ENCODE measurements at regions not wholly inside any gene's neighbourhood (a gene's known extent, or its start where the extent isn't known, plus 50 kb on each side); places are given as distances from the start of the nearest gene placed in this dataset.

GRCh38 chr3:196144383-196145105 lies 62.7 kb upstream of the TFRC start (continued):
- TF ChIP-seq L3MBTL2 (IDR thresholded peaks at IDR 0.05): 0 out of 2 replicates have a peak, but pooled peaks have one; percentile 9
- no peak for TF ChIP-seq FOXA3 (CRISPR knock-in tag; conservative IDR thresholded peaks at IDR 0.05 in 1 of 2, IDR thresholded peaks at IDR 0.05 in 1 of 2)
- TF ChIP-seq U2AF1 (optimal IDR thresholded peaks at IDR 0.05; ENCODE audit: low read depth, low read length): no peak
- no peak for TF ChIP-seq HNRNPUL1 (IDR thresholded peaks at IDR 0.05; ENCODE audit: low read length)
- TF ChIP-seq TCF7 (IDR thresholded peaks at IDR 0.05; ENCODE audit: borderline replicate concordance): no peak
- TF ChIP-seq ZFX (CRISPR knock-in tag; IDR thresholded peaks at IDR 0.05): 0 out of 2 replicates have a peak, but pooled peaks have one; percentile 6
- TF ChIP-seq JUND (IDR thresholded peaks at IDR 0.05; ENCODE audit: borderline replicate concordance, low read depth, low read length): no peak
- no peak for TF ChIP-seq JUND (tag; IDR thresholded peaks at IDR 0.05; ENCODE audit: borderline replicate concordance, low read depth, low read length)
- TF ChIP-seq MCM3 (IDR thresholded peaks at IDR 0.05): no peak
- TF ChIP-seq KHSRP (IDR thresholded peaks at IDR 0.05): no peak
- no peak for TF ChIP-seq RBM15 (IDR thresholded peaks at IDR 0.05; ENCODE audit: insufficient read depth, low read length)
- TF ChIP-seq, protein P1, sequence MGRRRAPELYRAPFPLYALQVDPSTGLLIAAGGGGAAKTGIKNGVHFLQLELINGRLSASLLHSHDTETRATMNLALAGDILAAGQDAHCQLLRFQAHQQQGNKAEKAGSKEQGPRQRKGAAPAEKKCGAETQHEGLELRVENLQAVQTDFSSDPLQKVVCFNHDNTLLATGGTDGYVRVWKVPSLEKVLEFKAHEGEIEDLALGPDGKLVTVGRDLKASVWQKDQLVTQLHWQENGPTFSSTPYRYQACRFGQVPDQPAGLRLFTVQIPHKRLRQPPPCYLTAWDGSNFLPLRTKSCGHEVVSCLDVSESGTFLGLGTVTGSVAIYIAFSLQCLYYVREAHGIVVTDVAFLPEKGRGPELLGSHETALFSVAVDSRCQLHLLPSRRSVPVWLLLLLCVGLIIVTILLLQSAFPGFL (CRISPR knock-in tag; IDR thresholded peaks at IDR 0.05): no peak
- no peak for TF ChIP-seq STAT6 (CRISPR knock-in tag; IDR thresholded peaks at IDR 0.05)
- TF ChIP-seq ZNF584 (CRISPR knock-in tag; IDR thresholded peaks at IDR 0.05; ENCODE audit: low read depth): no peak
- no peak for TF ChIP-seq NR2C1 (IDR thresholded peaks at IDR 0.05)
- TF ChIP-seq NR2C1 (tag; IDR thresholded peaks at IDR 0.05): peak; percentile 7; the same call in 1 of the 2 replicates
- TF ChIP-seq ZNF395 (CRISPR knock-in tag; IDR thresholded peaks at IDR 0.05): no peak
- TF ChIP-seq KDM1A (IDR thresholded peaks at IDR 0.05): 0 out of 4 replicates have a peak, but pooled peaks of 1 of the 2 experiments have one; percentile 19

Data from K562 (cell line).